DMS 273 (cell line): ENCODE measurements at regions not wholly inside any gene's neighbourhood (a gene's known extent, or its start where the extent isn't known, plus 50 kb on each side); places are given as distances from the start of the nearest gene placed in this dataset.

Source experiments
- DNase-seq: peaks from one replicate; lab custom pipeline; 2025; ENCODE audit not compliant: unreplicated experiment; lab: John Stamatoyannopoulos, UW

DNA sequence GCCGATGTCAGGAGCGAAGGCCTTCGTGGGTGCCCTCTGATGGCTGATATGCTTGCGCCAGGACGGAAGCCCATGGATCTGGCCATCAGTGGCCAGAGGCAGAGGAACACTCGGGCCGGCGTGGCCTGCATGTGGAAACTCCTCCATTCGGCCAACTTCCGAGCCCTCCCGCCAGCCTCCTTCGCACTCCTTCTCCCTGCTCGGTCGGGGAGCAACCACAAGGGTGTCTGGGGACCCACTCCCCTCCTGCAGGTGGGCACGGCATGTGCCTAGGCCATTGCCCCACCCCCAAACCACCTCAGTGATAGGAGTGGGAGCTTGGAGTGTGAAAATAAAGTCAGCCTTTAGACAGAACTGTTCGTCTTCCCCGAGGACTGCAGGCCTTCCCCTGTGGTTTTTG is 231.3 kb downstream of the BCL11B start:
- DNase-seq = no peak

DNA sequence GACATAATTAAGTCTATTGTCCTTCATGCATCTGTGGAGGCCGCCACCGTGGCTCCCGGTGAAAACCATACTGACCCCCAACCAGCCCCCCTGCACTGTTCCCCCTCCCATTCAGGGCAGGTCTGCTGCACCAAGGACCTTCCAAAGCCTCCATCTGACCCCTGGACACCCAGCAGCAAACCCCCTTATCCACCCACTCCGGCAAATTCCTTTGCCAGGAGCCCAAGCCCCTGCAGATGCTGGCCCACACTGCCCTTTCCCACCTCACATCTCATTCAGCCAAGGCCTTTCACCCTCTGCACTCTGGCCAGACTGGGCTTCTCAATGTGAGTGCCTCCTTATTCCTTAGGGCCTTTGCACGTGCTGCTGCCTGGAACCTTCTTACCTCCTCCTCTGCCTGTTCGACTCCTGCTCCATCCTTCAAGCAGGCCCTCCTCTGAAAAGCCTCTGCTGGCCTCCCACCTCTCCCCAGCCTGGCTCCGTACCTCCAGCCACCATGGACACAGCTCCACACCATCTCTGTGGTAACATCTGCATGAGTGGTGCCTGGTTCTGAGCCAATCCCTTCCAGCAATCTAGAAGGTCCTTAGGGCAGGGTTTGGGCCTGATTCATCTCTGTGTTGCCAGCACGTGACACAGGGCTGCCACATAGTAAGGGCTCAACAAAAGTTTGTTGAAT is 230.7 kb downstream of the BCL11B start:
- no peak for DNase-seq

DNA sequence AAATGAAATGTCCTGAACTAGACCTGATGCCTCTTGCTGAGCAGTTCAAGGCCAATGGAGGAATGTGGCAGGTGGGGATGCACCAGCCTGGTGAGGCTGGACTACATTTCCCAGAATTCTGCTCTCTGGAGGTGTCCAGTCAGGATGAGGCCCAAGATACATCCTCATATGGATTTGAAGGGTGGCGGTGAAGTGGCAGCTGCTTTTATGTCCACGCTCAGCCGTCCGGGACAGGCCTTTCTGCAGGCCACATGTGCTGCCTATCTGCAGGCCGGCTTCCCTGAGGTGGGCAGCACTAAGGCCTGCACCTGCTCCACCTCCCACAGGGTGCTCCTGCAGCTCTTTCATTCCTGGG is 230.2 kb downstream of the BCL11B start:
- DNase-seq = peak; percentile 3

DNA sequence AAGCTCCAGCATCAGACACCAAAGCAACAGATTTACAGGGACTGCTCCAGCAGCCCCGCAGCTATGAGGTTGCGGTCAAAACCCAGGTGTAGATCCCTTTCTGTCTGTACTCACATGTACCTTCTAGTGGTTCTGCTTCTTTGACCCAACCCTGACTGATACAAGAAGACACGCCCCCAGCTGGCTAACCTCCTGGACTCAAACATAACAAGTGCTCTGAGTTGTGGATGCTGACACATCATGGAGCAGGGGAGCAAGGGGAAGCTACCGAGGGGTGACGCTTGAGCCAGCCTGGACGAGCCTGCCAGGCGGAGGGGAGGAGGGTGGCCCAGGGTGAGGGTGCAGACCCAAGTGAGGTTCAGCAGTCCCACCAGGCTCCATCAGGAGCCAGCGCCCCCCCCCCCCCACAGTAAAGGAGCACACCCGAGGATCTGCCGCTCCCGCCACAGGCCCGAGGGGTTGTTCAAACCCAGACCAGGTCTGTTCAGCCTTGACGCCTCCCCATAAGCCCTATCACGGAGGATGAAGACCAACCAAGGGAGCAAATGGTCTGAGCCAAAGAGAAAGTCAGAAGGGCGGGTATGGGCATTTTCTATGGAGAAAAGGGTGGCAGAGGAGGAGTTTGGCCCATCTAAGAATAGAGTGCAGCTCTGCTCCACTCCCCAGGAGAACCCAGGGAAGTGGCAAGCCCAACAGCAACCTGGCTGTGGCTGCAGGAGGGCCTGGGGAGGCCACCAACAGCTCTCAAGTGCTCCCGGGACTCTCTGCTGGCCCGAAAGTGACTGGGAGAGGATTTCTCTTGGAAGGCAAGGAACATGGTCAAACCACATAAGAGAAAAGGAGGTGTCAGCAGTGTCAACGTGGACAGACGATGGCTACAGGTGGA is 229.4 kb downstream of the BCL11B start:
- no peak for DNase-seq

DNA sequence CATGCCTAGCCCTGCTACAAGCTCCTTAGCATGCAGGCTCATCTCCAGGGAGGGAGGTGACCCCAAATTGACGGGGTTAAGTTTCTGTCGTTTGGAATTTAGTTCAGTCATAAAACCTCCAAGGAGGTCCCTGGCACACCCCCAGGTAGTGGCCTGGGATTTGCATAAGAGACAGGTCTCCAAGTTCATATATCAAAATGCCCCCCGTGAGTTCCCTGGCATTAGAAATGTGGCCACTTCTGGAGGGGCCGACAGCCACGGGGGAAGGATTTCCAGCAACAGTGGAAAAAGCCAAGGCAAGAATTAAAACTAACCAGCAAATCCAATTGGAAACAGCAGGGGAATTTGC is 228.8 kb downstream of the BCL11B start:
- no peak for DNase-seq

DNA sequence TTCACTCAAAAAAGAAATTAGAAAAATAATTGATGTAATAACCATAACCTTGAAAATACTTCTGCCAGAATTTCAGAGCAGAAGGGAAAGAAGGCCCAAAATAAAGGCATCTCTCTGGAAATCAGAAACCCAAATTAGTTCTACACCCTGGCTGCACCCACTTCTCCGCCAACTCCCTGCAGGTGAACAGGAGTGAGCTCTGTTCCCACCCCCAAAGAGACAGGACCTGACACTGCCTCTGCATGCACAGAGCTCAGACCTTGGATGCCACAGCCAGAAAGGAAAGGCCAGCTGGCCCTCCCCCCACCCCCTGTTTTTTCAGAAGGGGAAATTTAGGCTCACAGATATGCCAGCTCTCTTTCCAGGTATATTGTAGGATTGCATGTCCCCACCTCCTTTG is 228.2 kb downstream of the BCL11B start:
- DNase-seq = no peak

DNA sequence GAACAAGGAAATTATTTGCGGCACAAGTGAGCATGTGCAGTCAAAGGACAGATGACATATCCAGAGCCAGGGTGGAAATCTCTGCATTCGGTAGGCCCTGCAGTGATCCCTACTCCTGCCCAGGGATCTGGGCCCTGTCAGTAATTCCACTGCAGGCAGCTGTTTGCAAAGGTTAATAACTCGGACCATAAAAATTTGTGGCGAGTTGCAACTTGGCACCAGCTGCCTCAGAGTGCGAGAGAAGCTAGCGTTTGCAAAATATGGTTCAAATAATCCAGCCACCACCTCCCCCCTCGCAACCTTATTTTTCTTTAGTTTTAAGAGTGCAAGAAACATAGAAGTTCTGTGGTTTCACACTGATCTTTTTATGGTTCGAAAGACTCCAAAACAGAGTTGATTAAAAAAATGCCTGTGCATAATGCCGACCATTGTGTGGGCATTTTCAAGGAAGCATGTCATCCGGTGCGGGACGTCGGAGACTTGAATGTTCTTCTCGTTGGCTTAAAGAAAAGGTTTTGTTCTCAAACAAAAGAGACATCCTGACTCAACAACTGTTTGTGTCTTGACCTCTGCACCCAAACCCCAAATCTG is 224.5 kb downstream of the BCL11B start:
- no peak for DNase-seq

DNA sequence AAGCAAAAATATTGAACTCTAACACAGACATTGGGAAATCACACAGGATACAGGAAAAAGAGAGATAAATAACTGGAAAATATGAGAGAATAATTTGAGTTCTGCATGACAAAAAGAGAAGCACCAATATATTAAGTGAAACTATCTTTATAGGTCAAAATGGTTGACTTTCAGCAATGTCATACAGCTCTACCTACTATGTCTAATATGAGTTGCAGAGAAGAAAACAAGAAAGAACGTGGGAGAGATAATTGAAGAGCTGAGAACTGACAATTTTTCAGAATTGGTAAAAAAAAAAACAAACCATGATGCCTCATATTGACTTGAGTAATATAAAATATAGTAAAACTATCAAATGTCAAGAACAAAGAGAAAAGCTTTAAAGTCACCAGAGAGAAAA is 221.7 kb downstream of the BCL11B start:
- DNase-seq = no peak

DNA sequence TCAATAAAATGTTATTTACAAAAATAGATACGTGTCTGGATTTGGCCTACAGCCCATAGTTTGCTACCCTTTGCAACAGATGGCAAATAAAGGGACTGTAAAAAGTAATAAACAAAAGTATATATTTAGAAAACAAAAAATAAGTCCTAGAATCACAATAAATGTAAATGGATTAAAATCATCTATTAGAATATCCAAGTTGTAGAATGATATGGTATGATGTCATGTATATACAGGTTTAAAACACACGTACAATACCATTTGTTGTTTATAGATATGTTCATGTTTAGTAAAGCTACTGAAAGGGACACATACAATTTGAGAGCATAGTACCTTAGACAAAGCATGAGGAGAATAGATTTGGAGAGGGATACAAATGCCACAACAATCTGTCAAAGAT is 219.5 kb downstream of the BCL11B start:
- no peak for DNase-seq

DNA sequence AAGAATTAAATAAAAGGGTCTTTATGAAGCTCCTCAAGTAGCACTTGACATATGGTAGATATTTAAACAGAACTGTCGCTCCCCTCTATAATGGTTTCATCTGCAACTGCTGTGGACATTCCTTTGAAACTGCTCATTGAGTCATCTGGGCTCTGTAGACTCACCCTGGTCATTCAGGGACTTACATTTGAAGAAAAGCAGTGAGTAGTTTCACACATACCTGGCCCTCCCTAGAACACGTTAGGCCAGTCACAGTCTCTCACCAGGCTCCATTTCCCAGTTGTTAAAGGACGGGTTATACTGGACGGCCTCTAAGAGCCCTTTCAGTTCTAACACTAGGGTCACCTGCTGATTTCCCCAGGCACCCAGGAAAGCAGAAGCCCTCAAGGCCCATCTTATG is 217.0 kb downstream of the BCL11B start:
- DNase-seq = no peak

DNA sequence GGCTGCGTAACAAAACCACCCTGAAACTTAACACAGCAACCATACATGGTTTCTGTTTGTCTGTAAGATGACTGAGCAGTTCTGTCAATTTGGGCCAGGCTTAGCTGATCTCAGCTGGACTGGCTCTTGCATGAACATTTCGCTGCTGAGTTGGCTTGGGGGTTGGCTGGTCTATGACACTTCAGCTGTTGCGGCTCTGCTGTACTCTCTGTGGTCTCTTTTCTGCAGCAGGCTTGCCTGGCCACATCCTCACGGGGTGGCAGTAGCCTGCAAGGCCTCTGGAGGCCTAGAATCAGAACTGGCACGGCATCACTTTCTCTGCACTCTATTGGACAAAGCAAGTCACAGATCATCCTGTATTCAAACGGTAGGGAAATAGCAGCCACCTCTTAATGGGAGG is 216.2 kb downstream of the BCL11B start:
- no peak for DNase-seq

DNA sequence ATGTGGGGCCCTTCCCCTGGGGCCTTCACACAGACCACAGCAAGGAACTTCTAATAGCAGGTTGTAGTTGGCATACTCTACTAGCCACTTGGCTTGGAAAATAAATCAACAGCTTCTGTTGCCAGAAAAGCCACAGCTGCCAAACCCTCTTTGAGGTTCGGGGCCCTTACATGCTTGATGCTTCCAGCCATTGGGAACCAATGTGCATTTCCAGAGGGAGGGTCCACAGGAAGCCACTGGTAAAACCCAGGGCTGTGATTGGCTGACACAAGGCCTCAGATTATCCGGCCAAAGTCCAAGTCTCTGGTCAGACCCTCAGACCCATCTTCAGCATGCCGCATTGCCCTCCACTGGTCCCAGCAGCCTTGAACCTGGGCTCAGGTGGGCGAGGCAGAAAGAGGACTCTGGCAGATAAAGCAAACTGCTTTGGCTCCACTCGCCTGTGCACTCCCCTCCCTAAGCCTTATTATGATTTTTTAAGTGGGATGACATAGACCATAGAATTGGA is 214.4 kb downstream of the BCL11B start:
- DNase-seq = no peak

DNA sequence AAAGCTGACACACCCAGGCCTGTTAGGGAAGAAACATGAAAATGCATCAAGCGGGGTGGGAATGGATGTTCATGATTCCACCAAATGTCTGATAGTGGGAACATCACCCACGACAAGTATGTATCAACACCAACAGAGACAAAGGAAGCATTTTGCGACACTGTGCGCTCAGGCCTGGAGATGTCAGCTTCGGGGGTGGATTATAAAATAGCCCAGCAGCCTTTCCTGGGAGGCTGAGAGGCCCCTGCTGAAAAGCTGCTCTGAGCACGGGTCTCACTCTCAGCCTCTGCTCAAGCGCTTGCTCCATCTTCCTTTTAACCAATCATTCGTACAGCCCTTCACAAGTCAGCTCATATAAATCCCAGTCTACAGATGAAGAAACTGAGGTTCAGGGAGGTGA is 213.5 kb downstream of the BCL11B start:
- DNase-seq = no peak

DNA sequence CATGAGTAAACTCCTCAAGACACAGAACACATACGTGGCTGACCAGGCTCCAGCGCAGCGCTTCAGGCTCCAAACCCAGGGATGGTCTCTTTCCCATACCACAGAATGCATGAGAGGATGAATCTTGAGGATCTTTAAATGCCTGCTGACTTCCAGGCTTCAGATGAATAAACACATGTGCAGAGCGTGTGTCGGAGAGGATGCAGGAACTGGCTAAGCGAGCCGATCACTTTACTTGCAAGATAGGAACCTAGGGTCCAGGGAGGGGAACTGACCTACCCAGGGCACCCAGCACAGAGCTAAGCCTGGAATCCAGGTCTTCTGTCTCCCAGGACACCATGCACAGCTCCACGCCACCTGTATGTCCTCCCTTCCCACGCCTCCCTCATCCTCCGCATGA is 209.8 kb downstream of the BCL11B start:
- no peak for DNase-seq

DNA sequence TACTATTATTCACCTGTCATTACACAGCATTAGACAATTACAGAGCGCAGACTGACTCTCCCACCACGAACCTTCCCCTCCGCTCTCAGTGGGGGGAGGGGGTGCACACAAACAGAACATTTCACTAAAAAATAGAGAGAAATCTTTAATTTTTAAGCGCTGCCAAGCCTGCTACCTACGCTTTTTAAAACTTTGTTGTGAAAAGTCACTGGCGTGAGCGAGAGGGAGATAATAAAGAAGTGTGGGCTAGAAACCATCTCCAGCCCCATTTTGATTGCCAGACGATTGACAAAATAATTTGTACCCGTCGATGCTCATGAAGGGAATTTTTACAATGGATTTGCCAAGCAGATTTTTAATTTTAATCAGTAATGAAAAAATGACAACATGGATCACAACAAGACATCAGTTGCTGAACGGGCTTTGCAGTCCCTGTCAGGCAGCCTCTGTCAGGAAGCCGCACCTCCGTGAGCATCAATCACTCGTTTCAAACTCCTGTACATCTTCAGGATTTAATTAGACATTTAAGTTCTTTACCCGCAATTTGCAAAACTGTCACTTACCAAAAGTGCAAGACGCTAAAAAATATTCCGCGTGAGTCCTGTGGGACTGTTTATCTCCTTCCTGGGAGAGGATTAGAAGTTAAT is 209.1 kb downstream of the BCL11B start:
- no peak for DNase-seq

DNA sequence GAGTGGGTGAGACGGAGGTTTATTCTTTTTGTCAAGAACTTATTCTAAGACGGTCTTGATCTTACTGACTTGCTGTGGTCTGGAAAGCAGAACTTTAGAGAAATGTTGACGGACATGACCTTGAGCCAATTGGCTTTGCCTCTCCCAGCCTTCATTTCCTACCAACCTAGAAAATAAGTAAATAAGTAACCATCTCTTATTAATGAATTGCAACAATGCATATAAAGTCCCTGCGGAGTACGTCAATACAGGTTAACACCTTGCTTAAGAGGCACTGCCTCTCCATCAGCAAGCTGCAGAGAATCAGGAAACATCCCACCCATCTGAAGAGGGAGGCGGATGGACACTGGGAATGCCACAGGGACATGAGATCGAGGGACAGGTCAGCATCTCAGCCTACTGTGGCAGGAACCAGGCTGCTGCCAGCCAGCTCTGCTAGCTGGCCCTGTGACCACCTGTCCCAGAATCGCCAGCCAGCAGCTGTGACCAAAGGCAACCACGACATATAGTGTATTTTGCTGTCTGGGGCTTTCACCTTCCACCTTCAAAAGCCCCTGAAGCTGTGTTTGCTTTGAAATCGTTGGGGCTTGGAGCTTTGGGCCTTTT is 208.3 kb downstream of the BCL11B start:
- DNase-seq = no peak

DNA sequence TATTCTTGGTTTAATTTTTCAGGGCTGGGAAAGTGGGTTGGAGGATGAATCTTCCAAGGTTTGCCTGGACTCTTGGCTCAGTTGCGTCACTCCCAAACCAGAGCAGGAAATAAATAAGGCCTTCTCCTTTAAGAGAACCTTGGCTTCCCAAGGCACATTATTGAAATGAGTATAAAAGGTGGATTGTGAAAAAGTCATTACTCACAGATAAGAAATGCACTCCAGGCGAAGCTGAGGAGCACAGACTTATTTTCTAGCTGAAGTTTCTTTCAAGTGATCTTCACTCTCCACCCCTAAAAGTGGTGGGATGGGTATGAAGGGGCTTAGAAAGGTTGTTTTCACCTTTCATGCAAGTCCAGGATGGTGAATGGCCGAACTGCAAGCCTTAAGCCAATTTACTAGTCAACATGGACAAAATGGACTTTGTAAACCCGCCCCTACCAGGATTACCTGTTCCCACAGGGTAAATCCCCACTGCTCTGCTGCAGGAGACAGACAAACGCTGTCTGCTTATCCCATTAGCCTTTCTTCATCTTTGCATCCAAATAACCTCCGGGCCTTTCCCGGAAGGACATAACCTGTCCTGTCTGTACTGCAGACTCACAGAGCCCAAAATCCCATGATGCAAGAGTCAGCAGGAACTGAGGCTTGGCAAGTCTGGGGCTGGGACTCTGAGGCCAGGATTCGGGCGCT is 207.6 kb downstream of the BCL11B start:
- no peak for DNase-seq

DNA sequence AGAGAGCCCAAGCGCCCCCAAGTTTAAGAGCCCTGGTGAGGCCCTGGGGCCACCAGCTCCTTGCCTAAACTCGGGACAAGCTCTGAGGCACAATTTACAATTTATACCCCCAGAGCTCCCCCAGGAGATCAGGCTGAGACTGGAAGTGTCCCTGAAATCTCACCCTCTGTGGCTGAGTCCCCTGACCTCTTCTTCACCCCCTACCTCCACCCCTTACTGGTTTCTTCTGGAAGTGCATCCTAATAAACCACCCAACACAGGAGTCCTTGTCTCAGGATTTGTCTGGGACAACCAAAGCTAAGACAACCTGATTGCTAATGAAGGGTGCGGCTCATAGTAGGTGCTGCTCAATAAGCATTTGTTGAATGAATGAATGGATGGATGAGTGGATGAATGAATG is 206.4 kb downstream of the BCL11B start:
- peak; percentile 8 for DNase-seq

DNA sequence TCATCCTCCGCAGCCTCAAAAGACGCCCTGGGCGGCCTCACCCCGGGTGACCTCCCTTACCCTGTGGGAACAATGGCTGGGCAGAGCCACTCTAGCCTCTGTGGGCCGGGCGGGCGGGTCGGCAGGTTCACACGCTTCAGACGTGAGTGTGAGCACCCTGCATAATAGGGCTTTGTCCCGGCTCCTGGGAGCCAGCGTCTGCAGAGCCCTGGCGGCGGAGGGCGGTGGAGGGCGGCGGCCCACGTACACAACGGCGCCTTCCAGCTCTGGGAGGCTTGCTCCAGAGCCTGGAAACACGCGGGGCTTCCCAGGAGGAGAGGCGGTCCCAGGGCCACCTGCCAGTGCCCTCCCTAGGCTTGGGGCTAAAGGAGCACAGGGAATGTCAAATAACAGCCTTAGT is 205.6 kb downstream of the BCL11B start:
- DNase-seq = no peak

DNA sequence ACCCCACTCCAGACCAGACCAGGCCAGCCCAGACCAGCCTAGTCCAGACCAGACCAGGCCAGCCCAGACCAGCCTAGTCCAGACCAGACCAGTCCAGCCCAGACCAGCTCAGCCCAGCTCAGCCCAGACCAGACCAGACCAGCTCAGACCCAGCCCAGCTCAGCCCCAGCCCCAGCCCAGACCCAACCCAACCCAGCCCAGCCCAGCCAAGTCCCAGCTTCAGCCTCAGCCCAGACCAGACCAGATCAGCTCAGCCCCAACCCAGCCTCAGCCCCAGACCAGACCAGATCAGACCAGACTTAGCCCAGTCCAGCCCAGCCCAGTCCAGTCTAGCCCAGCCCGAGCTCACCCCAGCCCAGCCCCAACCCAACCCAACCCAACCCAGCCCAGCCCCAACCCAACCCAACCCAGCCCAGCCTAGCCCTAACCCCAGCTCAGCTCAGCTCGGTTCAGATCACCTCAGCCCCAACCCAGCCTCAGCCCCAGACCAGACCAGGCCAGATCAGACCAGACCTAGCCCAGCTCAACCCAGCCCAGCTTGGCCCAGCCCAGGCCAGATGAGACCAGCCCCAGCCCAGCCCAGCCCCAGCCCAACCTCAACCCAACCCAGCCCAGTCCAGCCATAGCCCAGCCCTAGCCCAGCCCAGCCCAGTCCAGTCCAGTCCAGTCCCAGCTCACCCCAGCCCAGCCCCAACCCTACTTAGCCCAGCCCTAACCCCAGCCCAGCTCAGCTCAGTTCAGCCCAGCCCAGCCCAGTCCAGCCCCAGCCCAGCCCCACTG is 204.7 kb downstream of the BCL11B start:
- no peak for DNase-seq
